Epithelial cell of prostate (primary cell): ENCODE measurements at regions not wholly inside any gene's neighbourhood (a gene's known extent, or its start where the extent isn't known, plus 50 kb on each side); places are given as distances from the start of the nearest gene placed in this dataset.
"Not testable (repeated sequence)": the region's sequence is repeated elsewhere in the genome, so short reads cannot be mapped to it uniquely, and the experiment has no call there.

Source experiments
- DNase-seq: peaks from one replicate; pipeline ENCODE4 v3.0.0-alpha.2; 2011; ENCODE audit warnings: low read depth, low spot score
- H3K27ac ChIP-seq: fragments of 450-650 bp; 2 replicates; pipeline ENCODE4 v1.5.1; 2017; ENCODE audit warnings: mild to moderate bottlenecking

GRCh38 chr6:15819841-15820240, 157.0 kb upstream of the DTNBP1 start:
- no peak for DNase-seq
- no peak overlapping the region for H3K27ac ChIP-seq

DNA sequence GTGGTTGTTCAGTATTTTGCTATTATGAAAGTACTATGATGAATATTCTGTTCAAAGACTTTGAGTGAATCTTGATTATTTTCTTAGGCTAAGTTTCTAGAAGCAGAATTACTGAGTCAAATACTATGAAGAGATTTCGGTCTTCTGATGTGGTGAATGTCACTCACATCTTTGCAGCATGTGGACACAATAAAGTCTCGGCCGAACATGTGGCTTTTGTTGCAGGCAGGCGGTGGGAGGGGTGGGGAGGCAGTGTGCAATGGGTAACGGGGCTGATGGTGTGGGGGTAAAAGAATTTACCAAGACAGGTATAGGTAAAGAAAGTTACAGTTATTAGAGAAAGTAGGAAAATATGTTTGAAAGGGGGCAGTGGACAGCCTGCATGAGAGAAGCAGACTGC, 156.4 kb upstream of the DTNBP1 start:
- no peak for DNase-seq
- H3K27ac ChIP-seq, result no peak overlapping the region

DNA sequence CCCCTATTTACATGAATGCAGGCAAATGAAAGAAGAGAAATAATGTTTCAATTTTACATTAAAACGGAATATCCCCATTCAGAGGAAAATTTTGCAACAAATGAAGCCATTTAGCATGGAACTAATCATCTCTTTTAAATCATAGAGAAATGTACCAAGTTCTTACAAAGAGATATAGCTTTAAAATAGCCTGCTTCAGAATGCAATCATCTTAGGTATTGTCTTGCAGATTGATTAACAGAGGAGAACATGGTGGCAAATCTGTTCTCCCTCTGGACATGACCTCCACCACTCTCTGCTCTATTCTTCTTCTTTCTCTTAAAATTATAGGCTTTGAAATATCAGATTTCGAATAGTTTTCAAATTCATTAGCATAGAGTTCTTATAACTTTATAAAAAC, 155.7 kb upstream of the DTNBP1 start:
- no peak for DNase-seq
- no peak overlapping the region for H3K27ac ChIP-seq

GRCh38 chr6:15818044-15818443, 155.2 kb upstream of the DTNBP1 start:
- no peak for DNase-seq
- no peak overlapping the region for H3K27ac ChIP-seq

DNA sequence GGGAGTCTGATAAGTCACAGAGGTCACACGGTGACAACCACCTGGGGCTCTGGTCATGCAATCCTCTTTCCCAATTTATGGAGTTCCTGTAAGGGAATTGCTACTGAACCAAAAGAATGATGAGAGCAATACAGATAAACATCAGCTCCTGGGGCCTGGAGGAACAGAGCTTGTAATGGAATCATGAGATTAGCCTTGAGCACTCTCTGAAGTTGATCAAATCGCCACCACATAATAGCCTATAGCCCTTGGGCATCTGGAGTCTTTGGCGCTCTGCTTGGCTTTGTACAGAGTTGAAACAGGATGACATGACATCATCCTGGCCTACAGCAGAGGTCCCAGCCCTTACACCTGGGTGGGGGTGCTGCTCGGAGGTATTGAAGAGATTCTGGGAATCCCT, 154.3 kb upstream of the DTNBP1 start:
- H3K27ac ChIP-seq, result no peak overlapping the region
- DNase-seq, result no peak

DNA sequence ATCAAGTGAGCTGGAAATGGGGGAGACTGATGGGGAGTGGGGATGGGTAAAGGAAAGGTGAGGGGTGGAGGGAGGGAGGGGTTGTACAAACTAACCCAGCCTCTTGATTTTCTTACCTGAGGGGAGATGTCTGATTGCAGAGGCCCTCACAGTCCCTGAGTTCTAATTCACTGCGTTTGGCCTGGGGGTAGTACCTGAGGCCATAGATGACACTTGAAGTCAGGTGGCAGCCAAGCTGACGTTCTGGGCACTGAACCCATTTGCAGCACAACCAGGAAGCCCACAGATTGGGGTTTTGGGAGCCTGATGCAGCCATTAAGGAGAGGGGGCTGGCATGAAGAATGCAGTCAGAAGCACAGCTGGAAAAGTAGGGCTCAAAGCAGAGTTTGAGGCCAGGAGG, 153.8 kb upstream of the DTNBP1 start:
- DNase-seq, result no peak
- H3K27ac ChIP-seq, result no peak overlapping the region

DNA sequence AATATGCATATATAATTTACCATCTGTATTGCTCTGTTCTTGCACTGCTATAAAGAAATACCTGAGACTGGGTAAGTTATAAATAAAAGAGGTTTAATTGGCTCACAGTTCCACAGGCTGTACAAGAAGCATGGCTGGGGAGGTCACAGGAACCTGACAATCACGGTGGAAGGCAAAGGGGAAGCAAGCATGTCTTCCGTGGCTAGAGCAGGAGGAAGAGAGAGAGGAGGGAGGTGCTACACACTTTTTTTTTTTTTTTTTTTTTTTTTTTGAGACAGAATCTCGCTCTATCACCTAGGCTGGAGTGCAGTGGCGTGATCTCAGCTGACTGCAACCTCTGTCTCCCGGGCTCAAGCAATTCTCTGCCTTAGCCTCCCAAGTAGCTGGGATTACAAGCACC, 150.9 kb upstream of the DTNBP1 start:
- not testable (repeated sequence) for DNase-seq, H3K27ac ChIP-seq

DNA sequence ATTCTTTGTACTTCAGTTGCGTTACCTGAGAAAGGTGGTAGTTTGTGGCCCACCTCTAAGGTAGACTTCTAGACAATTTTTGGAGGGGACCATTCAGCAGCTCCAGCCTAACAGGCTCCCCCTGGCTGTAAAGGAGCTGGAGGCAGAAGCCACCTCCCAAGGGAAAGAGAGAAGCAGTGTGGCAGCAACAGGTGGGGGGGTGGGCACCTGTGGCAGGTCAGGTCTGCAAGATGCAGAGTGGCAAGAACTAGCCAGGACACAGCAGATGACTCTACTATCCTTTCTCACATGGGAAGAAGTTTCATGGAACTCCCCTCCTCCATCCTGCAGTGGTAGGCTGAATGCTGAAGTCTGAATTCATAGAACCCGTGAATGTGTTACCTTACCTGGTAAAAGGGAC, 148.3 kb upstream of the DTNBP1 start:
- no peak overlapping the region for H3K27ac ChIP-seq
- DNase-seq, result no peak

- DNase-seq, result no peak
These were observed 147.8 kb upstream of the DTNBP1 start for GRCh38 chr6:15810618-15811017.

GRCh38 chr6:15809367-15809766, 146.5 kb upstream of the DTNBP1 start:
- DNase-seq, result no peak
- no peak overlapping the region for H3K27ac ChIP-seq

More at GRCh38 chr6:15810618-15811017, 147.8 kb upstream of the DTNBP1 start:
- H3K27ac ChIP-seq, result no peak overlapping the region

DNA sequence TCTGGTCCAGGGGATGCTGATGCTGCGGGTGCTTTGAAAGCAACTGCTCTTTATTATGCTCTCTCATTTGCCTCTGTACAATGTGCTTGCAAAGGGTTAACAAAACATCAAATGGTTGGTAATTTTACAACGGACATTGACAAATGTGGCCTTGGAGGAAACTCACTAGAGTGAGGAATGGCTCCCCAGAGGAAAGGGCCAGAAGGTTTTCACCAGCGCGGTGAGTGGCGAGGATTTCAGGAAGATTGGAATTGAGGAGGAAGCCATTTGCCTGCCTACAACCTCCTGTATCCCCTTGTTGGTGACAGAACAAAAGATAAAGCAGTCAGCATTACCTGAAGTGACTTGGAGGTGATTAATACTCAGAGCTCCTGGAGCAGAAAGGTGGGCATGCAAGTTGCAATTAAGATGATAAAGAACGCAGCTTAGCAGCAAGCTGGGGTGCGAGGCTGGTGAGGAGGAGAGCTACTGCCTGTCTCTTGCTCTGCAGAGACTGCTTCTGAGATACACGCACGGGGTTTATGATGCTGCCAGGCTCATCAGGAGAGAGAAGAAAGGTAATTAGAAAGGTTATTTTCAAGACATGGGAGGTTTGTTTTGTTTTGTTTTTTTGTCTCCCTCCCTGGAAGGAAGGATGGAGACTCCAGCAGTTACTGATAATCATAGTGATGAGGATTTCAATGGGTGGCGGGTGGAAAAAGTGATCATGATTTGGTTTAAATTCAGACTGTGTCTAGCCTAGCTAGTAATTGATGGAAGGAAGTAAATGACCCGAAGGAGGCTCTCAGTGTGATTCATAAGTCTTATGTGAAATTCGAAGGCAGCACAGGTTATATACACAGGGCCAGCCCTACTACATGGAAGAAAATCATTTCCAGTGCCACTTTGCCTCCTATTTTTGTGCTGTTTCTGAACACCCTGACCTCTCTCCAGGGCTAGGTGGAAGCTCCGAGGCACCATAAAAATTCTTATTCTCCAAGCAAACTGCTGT, 141.6 kb upstream of the DTNBP1 start:
- H3K27ac ChIP-seq, result no peak overlapping the region
- no peak for DNase-seq

- no peak overlapping the region for H3K27ac ChIP-seq
- no peak for DNase-seq
These were observed 139.6 kb upstream of the DTNBP1 start for GRCh38 chr6:15802466-15802865.

DNA sequence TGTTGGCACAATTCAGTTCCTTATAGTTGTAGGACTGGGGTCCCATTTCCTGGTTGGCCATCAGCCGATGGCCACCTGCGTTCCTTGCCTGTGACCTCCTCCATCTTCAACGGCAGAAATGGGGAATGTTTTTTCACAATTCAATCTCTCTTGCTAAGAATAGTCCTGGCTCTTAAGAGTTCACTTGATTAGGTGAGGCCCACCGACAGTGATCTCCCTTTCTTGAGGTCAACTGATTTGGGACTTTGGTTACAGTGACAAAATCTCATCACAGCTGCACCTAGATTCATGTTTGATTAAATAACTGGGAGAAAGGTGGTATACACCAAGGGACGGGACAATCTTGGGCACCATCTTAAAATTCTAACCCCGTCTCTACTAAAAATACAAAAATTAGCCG, 139.1 kb upstream of the DTNBP1 start:
- H3K27ac ChIP-seq, result no peak overlapping the region
- DNase-seq, result no peak

DNA sequence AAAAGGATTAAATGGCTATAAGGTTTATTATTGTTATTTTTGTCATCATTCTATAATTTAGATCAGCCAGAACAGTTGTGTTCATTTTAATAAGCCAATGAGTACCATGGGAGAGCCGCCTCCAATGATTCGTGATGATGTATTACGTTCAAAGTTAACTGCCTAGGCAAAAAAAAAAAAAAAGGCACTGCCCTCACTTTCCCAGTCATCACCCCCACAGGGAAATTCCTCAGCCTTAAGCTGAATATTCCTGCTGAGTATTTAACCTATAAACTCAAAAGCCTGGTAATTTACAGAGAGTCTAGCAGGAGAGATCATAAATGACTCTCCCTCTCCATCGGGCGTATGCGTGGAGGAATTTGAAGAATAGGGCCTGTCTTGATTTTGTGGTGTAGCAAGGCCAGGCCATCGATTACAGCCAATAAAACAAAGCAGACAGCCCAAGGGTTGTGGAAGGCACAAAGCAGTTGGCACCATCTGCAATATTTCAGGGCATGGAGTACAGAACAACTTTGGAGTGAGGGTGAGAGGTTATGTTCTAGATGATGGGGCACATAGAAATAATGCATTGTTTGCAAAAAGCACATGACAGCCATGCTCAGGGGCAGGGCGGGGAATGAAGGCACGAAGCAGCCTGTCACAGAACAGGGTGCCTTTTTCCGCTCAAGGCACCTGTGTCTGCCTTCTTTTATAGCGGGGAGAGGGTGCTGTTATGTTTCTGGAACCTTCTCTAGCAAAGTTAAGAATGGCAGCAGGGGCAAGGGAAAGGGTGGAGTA, 138.2 kb upstream of the DTNBP1 start:
- DNase-seq, result no peak
- no peak overlapping the region for H3K27ac ChIP-seq

DNA sequence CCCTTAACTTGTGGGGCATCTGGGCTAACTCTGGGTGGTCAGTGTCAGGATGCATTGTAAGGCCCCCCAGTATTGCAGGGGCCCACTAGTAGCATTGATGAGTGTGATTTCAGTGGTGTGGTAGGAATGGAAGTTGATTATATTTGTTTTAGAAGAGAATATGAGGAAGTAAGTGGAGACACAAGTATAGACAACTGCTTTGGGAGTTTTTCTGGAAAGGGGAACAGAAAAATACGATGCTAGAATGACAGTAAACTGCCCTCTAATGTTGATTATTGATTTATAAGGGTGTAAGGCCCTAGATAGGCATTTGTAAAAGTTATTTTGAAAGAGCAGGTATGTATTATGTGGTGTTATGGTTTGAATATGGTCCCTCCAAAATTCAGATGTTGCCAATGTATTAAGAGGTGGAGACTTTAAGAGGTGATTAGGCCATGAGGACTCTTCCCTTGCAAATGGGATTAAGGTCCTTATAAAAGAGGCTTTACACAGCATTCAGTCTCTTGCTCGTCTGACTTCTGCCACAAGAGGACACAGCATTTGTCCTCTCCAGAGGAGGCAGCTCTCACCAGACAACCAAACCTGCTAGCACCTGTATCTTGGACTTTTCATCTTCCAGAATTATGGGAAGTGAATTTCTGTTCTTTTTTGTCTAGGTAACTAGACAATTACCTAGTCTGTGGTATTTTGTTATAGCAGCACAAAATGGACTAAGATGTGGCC, 135.9 kb upstream of the DTNBP1 start:
- no peak for DNase-seq
- no peak overlapping the region for H3K27ac ChIP-seq

- DNase-seq, result no peak
- H3K27ac ChIP-seq, result no peak overlapping the region
These were observed 134.0 kb upstream of the DTNBP1 start for GRCh38 chr6:15796844-15797243.

- no peak for DNase-seq
- H3K27ac ChIP-seq, result no peak overlapping the region
These were observed 133.4 kb upstream of the DTNBP1 start for GRCh38 chr6:15796130-15796771.

DNA sequence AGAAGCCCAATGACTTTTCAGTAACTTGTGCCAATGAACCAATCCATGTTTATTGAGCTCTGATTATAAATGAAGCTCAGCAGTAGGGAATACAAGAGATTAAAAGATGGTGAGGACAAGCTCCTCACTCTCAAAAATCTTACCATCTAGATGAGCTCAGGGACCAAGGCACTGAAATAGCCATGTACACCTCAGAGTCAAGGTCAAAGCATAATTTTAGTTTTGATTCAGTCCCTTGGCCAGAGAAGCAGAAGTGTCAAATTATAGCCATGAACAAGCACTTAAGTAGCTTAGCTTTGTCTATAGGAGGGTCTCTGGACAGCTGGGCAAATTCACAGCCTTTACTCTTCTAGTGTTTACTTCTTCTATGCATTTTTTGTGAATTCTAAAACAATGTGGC, 131.0 kb upstream of the DTNBP1 start:
- DNase-seq, result no peak
- no peak overlapping the region for H3K27ac ChIP-seq

DNA sequence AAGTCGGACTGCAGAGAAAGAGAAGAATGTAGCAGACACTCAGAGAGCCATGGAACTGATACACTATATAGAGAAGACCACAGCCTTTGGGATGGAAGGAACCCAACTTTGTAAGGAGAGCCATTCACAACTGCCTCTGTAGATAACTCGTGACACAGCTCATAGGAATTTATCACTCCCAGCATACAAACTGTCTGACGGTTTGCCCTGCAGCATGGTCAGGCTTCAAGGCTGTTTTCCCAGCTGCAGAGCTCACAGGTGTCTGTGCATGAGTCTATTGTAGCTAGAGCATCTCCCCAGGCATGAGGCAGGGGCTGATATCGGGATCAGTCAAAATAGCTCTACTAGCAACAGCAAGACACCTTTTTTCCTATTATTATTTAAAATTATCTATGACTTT, 130.5 kb upstream of the DTNBP1 start:
- no peak overlapping the region for H3K27ac ChIP-seq
- DNase-seq, result peak; percentile 39

- no peak for DNase-seq
- no peak overlapping the region for H3K27ac ChIP-seq
These were observed 130.0 kb upstream of the DTNBP1 start for GRCh38 chr6:15792842-15793241.
